OCI-LY1 (cell line): ENCODE measurements at regions not wholly inside any gene's neighbourhood (a gene's known extent, or its start where the extent isn't known, plus 50 kb on each side); places are given as distances from the start of the nearest gene placed in this dataset.
"Not testable (repeated sequence)": the region's sequence is repeated elsewhere in the genome, so short reads cannot be mapped to it uniquely, and the experiment has no call there.

ENCODE experiments used
- H2AFZ ChIP-seq: fragments of 200-600 bp; sonication (generic), shearing (Covaris generic); 2 replicates; pipeline ENCODE4 v1.6.0; 2014; ENCODE audit warnings: antibody characterized with exemption, mild to moderate bottlenecking, low read length
- H3F3A ChIP-seq: fragments of 200-600 bp; sonication (generic), shearing (Covaris generic); 2 replicates; pipeline ENCODE4 v1.6.0; 2014; ENCODE audit warnings: mild to moderate bottlenecking, antibody characterized with exemption, low read length, moderate library complexity; ENCODE audit not compliant: insufficient read depth
- H3K27ac ChIP-seq: fragments of 200-600 bp; sonication (generic); 2 replicates; pipeline ENCODE4 v1.5.1; 2014; ENCODE audit warnings: low read length, mixed run types, mild to moderate bottlenecking, low read depth; ENCODE audit not compliant: poor library complexity, severe bottlenecking
- H3K27me3 ChIP-seq: fragments of 200-600 bp; sonication (generic); 2 replicates; pipeline ENCODE4 v1.6.0; 2014; ENCODE audit warnings: antibody characterized with exemption, mild to moderate bottlenecking, low read length, moderate library complexity; ENCODE audit not compliant: insufficient read depth
- H3K36me3 ChIP-seq: fragments of 200-600 bp; sonication (generic); 2 replicates; pipeline ENCODE4 v1.6.1; 2014; ENCODE audit warnings: mild to moderate bottlenecking, antibody characterized with exemption, low read length, moderate library complexity, mixed read lengths; ENCODE audit not compliant: insufficient read depth
- H3K4me1 ChIP-seq: fragments of 200-600 bp; sonication (generic); 2 replicates; pipeline ENCODE4 v1.5.1; 2014; ENCODE audit warnings: mild to moderate bottlenecking, low read length, moderate library complexity; ENCODE audit not compliant: insufficient read depth, severe bottlenecking
- H3K4me2 ChIP-seq: fragments of 200-600 bp; sonication (generic), shearing (Covaris generic); 2 replicates; pipeline ENCODE4 v1.6.1; 2014; ENCODE audit warnings: low read length
- H3K4me3 ChIP-seq: fragments of 200-600 bp; sonication (generic); 2 replicates; pipeline ENCODE4 v1.5.1; 2014; ENCODE audit warnings: low read length, low read depth, mild to moderate bottlenecking, mixed read lengths; ENCODE audit not compliant: poor library complexity, severe bottlenecking
- H3K79me2 ChIP-seq: fragments of 200-600 bp; shearing (Covaris generic); 2 replicates; pipeline ENCODE4 v1.6.1; 2016; ENCODE audit warnings: mixed run types, low read length, mixed read lengths; ENCODE audit not compliant: insufficient read depth
- H3K9ac ChIP-seq: fragments of 200-600 bp; sonication (generic), shearing (Covaris generic); 2 replicates; pipeline ENCODE4 v1.6.1; 2014; ENCODE audit warnings: mild to moderate bottlenecking, low read length, mixed read lengths
- H3K9me2 ChIP-seq: fragments of 200-600 bp; sonication (generic), shearing (Covaris generic); 2 replicates; pipeline ENCODE4 v1.6.1; 2014; ENCODE audit warnings: low read depth, mild to moderate bottlenecking, low read length, mixed read lengths
- H3K9me3 ChIP-seq: fragments of 200-600 bp; shearing (Covaris generic); 2 replicates; pipeline ENCODE4 v1.6.1; 2014; ENCODE audit warnings: low read length, mixed read lengths
- H4K20me1 ChIP-seq: fragments of 200-600 bp; sonication (generic), shearing (Covaris generic); 2 replicates; pipeline ENCODE4 v1.6.0; 2016; ENCODE audit warnings: mild to moderate bottlenecking, low read length; ENCODE audit not compliant: insufficient read depth
- EZH2 ChIP-seq: fragments of 200-600 bp; sonication (generic), shearing (Covaris generic); IDR thresholded peaks from 2 replicates; pipeline ENCODE4 v1.8.0; 2017; ENCODE audit warnings: borderline replicate concordance, mixed run types, mild to moderate bottlenecking, antibody characterized with exemption, low read length, moderate library complexity, mixed read lengths
- TF ChIP-seq, protein P1 (sequence below): fragments of 200-600 bp; sonication (generic), shearing (Covaris generic); IDR thresholded peaks from 2 replicates; pipeline ENCODE4 v1.5.1; 2017; ENCODE audit warnings: mild to moderate bottlenecking, antibody characterized with exemption, low read length, moderate library complexity, mixed read lengths

DNA sequence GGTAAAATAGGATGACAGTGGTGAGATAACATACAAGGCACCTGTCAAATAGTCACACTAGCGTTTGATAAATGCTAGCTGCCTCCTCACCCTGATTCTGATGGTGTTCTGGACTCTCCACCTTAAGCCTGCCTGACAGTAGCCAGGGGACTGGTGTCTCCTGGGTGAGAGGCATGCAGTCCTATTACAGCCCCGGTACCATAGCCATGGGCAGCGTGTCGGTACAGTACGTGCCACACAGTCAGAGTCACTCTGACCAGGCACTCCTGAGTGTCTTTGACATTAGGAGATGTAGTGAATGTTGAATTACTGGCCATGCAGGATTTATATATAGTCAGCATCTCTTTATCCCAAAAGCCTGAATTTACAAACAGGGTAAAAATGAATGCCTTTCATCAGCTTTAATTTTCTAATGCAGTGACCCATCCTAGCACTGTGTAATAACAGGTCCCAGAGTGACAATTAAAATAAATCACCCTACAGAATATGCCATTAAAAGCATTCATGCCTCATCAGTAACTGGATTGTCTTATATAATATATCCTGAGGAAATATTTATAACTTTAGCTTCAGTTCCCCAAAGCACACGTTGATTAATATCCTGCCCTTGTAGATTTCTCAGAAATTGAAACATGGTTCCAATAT, 760.3 kb upstream of the SOX11 start:
- Histone ChIP-seq H3K9ac (no peak overlapping the region), H3K36me3 (no peaks in the 10 kb centered on the region), H3K9me2 (no peaks in the 10 kb centered on the region), H4K20me1 (no peaks in the 10 kb centered on the region), H3F3A (no peaks in the 10 kb centered on the region), H3K27ac (no peak overlapping the region), H3K79me2 (no peaks in the 10 kb centered on the region), H2AFZ (no peak overlapping the region), H3K4me1 (no peaks in the 10 kb centered on the region), H3K4me2 (no peak overlapping the region), H3K4me3 (no peak overlapping the region), H3K27me3 (no peaks in the 10 kb centered on the region), H3K9me3 (no peaks in the 10 kb centered on the region)
- TF ChIP-seq, protein P1, sequence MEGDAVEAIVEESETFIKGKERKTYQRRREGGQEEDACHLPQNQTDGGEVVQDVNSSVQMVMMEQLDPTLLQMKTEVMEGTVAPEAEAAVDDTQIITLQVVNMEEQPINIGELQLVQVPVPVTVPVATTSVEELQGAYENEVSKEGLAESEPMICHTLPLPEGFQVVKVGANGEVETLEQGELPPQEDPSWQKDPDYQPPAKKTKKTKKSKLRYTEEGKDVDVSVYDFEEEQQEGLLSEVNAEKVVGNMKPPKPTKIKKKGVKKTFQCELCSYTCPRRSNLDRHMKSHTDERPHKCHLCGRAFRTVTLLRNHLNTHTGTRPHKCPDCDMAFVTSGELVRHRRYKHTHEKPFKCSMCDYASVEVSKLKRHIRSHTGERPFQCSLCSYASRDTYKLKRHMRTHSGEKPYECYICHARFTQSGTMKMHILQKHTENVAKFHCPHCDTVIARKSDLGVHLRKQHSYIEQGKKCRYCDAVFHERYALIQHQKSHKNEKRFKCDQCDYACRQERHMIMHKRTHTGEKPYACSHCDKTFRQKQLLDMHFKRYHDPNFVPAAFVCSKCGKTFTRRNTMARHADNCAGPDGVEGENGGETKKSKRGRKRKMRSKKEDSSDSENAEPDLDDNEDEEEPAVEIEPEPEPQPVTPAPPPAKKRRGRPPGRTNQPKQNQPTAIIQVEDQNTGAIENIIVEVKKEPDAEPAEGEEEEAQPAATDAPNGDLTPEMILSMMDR = no peak
- TF ChIP-seq EZH2 = no peak

DNA sequence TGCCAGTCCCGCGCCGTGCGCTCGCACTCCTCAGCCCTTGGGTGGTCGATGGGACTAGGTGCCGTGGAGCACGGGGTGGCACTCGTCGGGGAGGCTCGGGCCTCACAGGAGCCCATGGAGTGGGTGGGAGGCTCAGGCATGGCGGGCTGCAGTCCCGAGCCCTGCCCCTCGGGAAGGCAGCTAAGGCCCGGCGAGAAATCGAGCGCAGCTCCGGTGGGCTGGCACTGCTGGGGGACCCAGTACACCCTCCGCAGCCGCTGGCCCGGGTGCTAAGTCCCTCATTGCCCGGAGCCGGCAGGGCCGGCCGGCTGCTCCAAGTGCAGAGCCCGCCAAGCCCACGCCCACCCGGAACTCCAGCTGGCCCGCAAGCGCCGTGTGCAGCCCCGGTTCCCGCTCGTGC, 756.9 kb upstream of the SOX11 start:
- not testable (repeated sequence) for H3K9me3 ChIP-seq, H3K27ac ChIP-seq, H3K9me2 ChIP-seq, H3K4me3 ChIP-seq, H4K20me1 ChIP-seq, H3F3A ChIP-seq, H3K36me3 ChIP-seq, H3K4me2 ChIP-seq, H3K27me3 ChIP-seq, H3K9ac ChIP-seq, H2AFZ ChIP-seq, H3K4me1 ChIP-seq, H3K79me2 ChIP-seq

DNA sequence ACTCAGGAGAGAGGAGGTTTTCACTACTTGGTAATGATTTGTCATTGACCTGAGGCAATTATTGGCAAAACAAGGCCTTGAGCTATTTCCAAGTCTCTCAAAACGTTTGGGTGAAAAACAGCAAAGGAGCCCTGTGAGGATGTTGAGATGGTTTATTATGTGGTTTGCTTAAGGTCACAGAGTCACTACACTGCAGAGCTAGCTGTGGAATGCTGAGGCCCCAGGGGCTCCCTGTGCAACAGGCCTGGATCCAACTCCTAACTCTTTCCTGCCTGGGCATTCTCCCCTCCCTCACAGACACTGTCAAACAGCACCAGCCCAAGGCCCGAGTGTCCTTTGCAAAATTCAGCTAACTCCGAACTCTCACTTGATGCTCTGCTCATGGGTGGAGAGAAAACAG, 754.6 kb upstream of the SOX11 start:
- no peak overlapping the region for H3K4me3 ChIP-seq
- no peaks in the 10 kb centered on the region for H3K9me2 ChIP-seq
- H3K4me2 ChIP-seq = no peak overlapping the region
- no peak overlapping the region for H2AFZ ChIP-seq
- H3K79me2 ChIP-seq = no peaks in the 10 kb centered on the region
- H3K27ac ChIP-seq = no peak overlapping the region
- H3K9me3 ChIP-seq = no peaks in the 10 kb centered on the region
- no peaks in the 10 kb centered on the region for H3K4me1 ChIP-seq
- H3K27me3 ChIP-seq = no peaks in the 10 kb centered on the region
- no peaks in the 10 kb centered on the region for H4K20me1 ChIP-seq
- TF ChIP-seq, protein P1 = no peak
- no peak for TF ChIP-seq EZH2
- no peaks in the 10 kb centered on the region for H3K36me3 ChIP-seq
- H3F3A ChIP-seq = no peaks in the 10 kb centered on the region
- H3K9ac ChIP-seq = no peak overlapping the region

DNA sequence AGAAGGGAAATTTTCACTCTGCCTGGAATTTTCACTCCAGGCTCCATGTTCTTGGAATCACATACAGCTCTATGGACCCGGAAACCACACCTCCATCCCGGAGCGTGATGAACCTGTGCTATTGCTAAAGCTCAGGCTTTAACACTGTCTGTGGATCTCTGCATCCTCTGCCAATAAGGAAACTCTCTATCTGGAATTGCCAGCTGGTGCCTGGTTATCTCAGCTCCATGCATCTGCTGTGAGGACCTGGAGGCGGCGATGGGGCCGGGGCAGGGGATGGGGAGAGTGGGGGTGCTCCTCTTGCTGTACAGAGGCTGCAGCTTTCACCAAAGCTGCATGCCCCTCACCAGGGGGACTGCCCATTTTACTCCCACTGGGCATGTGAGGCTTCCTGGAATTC, 754.0 kb upstream of the SOX11 start:
- no peak overlapping the region for H3K4me2 ChIP-seq
- no peak overlapping the region for H3K4me3 ChIP-seq
- H3K27ac ChIP-seq = no peak overlapping the region
- H3K9me2 ChIP-seq = no peaks in the 10 kb centered on the region
- TF ChIP-seq, protein P1 = no peak
- no peak for TF ChIP-seq EZH2
- no peaks in the 10 kb centered on the region for H3F3A ChIP-seq
- H4K20me1 ChIP-seq = no peaks in the 10 kb centered on the region
- no peaks in the 10 kb centered on the region for H3K36me3 ChIP-seq
- H2AFZ ChIP-seq = no peak overlapping the region
- no peaks in the 10 kb centered on the region for H3K9me3 ChIP-seq
- no peaks in the 10 kb centered on the region for H3K27me3 ChIP-seq
- H3K4me1 ChIP-seq = no peaks in the 10 kb centered on the region
- H3K9ac ChIP-seq = no peak overlapping the region
- no peaks in the 10 kb centered on the region for H3K79me2 ChIP-seq
